ENCODE measurements at regions not wholly inside any gene's neighbourhood (a gene's known extent, or its start where the extent isn't known, plus 50 kb on each side); places are given as distances from the start of the nearest gene placed in this dataset.

- Histone ChIP-seq H3K79me2 (ENCODE audit: insufficient read depth, low read length) (no peaks in the 10 kb centered on the region), H3K4me1 (ENCODE audit: insufficient read depth, low read length, severe bottlenecking) (no peaks in the 10 kb centered on the region)
- TF ChIP-seq EZH2 (IDR thresholded peaks at IDR 0.05; ENCODE audit: borderline replicate concordance, low read length) (no peak), CTCF (IDR thresholded peaks at IDR 0.05; ENCODE audit: low read length) (no peak)
These were observed 392.5 kb downstream of the KLF12 start for GRCh38 chr13:73741742-73742141.

GRCh38 chr13:73741111-73741510 is 393.1 kb downstream of the KLF12 start:
- no peaks in the 10 kb centered on the region for H3K9me3 ChIP-seq (ENCODE audit: low read length)
- H3K9me2 ChIP-seq (ENCODE audit: low read depth, low read length), result no peaks in the 10 kb centered on the region
- TF ChIP-seq CTCF (IDR thresholded peaks at IDR 0.05; ENCODE audit: low read length) (no peak), EZH2 (IDR thresholded peaks at IDR 0.05; ENCODE audit: borderline replicate concordance, low read length) (no peak)
- no peaks in the 10 kb centered on the region for H3K79me2 ChIP-seq (ENCODE audit: insufficient read depth, low read length)
- no peaks in the 10 kb centered on the region for H4K20me1 ChIP-seq (ENCODE audit: insufficient read depth, low read length)
- H3F3A ChIP-seq (ENCODE audit: insufficient read depth, low read length), result no peaks in the 10 kb centered on the region
- H3K4me1 ChIP-seq (ENCODE audit: insufficient read depth, low read length, severe bottlenecking), result no peaks in the 10 kb centered on the region
- no peak overlapping the region for H2AFZ ChIP-seq (ENCODE audit: low read length)
- H3K4me2 ChIP-seq (ENCODE audit: low read length), result no peak overlapping the region
- no peak overlapping the region for H3K9ac ChIP-seq (ENCODE audit: low read length)
- no peak overlapping the region for H3K4me3 ChIP-seq (ENCODE audit: low read depth, low read length, poor library complexity, severe bottlenecking)
- no peaks in the 10 kb centered on the region for H3K27me3 ChIP-seq (ENCODE audit: insufficient read depth, low read length)
- H3K27ac ChIP-seq (ENCODE audit: low read depth, low read length, poor library complexity, severe bottlenecking), result no peak overlapping the region
- no peaks in the 10 kb centered on the region for H3K36me3 ChIP-seq (ENCODE audit: insufficient read depth, low read length)

More at GRCh38 chr13:73741742-73742141, 392.5 kb downstream of the KLF12 start:
- no peak overlapping the region for H3K27ac ChIP-seq (ENCODE audit: low read depth, low read length, poor library complexity, severe bottlenecking)
- no peak overlapping the region for H3K4me3 ChIP-seq (ENCODE audit: low read depth, low read length, poor library complexity, severe bottlenecking)
- no peak overlapping the region for H3K4me2 ChIP-seq (ENCODE audit: low read length)
- H3F3A ChIP-seq (ENCODE audit: insufficient read depth, low read length), result no peaks in the 10 kb centered on the region
- H3K9ac ChIP-seq (ENCODE audit: low read length), result no peak overlapping the region
- no peaks in the 10 kb centered on the region for H3K27me3 ChIP-seq (ENCODE audit: insufficient read depth, low read length)
- no peaks in the 10 kb centered on the region for H3K36me3 ChIP-seq (ENCODE audit: insufficient read depth, low read length)
- no peaks in the 10 kb centered on the region for H3K9me3 ChIP-seq (ENCODE audit: low read length)
- no peak overlapping the region for H2AFZ ChIP-seq (ENCODE audit: low read length)
- H4K20me1 ChIP-seq (ENCODE audit: insufficient read depth, low read length), result no peaks in the 10 kb centered on the region
- H3K9me2 ChIP-seq (ENCODE audit: low read depth, low read length), result no peaks in the 10 kb centered on the region

- no peaks in the 10 kb centered on the region for H3K9me2 ChIP-seq (ENCODE audit: low read depth, low read length)
- TF ChIP-seq CTCF (IDR thresholded peaks at IDR 0.05; ENCODE audit: low read length) (no peak), EZH2 (IDR thresholded peaks at IDR 0.05; ENCODE audit: borderline replicate concordance, low read length) (no peak)
- no peaks in the 10 kb centered on the region for H3K4me1 ChIP-seq (ENCODE audit: insufficient read depth, low read length, severe bottlenecking)
- H3K79me2 ChIP-seq (ENCODE audit: insufficient read depth, low read length), result no peaks in the 10 kb centered on the region
- H3K27ac ChIP-seq (ENCODE audit: low read depth, low read length, poor library complexity, severe bottlenecking), result no peak overlapping the region
- H4K20me1 ChIP-seq (ENCODE audit: insufficient read depth, low read length), result no peaks in the 10 kb centered on the region
- H3K4me2 ChIP-seq (ENCODE audit: low read length), result no peak overlapping the region
- no peak overlapping the region for H2AFZ ChIP-seq (ENCODE audit: low read length)
- no peaks in the 10 kb centered on the region for H3F3A ChIP-seq (ENCODE audit: insufficient read depth, low read length)
- no peaks in the 10 kb centered on the region for H3K9me3 ChIP-seq (ENCODE audit: low read length)
- H3K36me3 ChIP-seq (ENCODE audit: insufficient read depth, low read length), result no peaks in the 10 kb centered on the region
- H3K4me3 ChIP-seq (ENCODE audit: low read depth, low read length, poor library complexity, severe bottlenecking), result no peak overlapping the region
- no peak overlapping the region for H3K9ac ChIP-seq (ENCODE audit: low read length)
- no peaks in the 10 kb centered on the region for H3K27me3 ChIP-seq (ENCODE audit: insufficient read depth, low read length)
These were observed 393.5 kb downstream of the KLF12 start for GRCh38 chr13:73740666-73741065.
